ENCODE measurements at regions not wholly inside any gene's neighbourhood (a gene's known extent, or its start where the extent isn't known, plus 50 kb on each side); places are given as distances from the start of the nearest gene placed in this dataset.
A peak's percentile ranks its signal among the peaks of the same experiment; 100 is the strongest.
"Not testable (repeated sequence)": the region's sequence is repeated elsewhere in the genome, so short reads cannot be mapped to it uniquely, and the experiment has no call there.

GRCh38 chr12:46537387-46537955, 164.9 kb upstream of the SLC38A2 start:
- Mint-ChIP-seq H3K36me3 (ENCODE audit: low read depth) (peaks cover 5% of the 10 kb centered on the region), H3K27me3 (ENCODE audit: low read depth) (no peaks in the 10 kb centered on the region), H3K9me3 (ENCODE audit: low read depth) (peaks cover 6% of the 10 kb centered on the region), H3K27ac (ENCODE audit: unreplicated experiment) (peak overlapping the region; percentile 5), H3K4me1 (ENCODE audit: low read depth) (peaks cover 31% of the 10 kb centered on the region), H3K4me3 (ENCODE audit: unreplicated experiment) (no peak overlapping the region)
- TF ChIP-seq CTCF (IDR thresholded peaks at IDR 0.05) = no peak
- no peak for DNase-seq (ENCODE audit: low spot score)

GRCh38 chr12:46536316-46536715, 163.7 kb upstream of the SLC38A2 start:
- H3K27ac Mint-ChIP-seq (ENCODE audit: unreplicated experiment) = not testable (repeated sequence)

GRCh38 chr12:46535907-46536306, 163.3 kb upstream of the SLC38A2 start:
- DNase-seq (ENCODE audit: low spot score) = no peak
- no peak overlapping the region for H3K27ac Mint-ChIP-seq (ENCODE audit: unreplicated experiment)
- no peak overlapping the region for H3K4me3 Mint-ChIP-seq (ENCODE audit: unreplicated experiment)
- H3K4me1 Mint-ChIP-seq (ENCODE audit: low read depth) = peaks cover 31% of the 10 kb centered on the region
- peaks cover 3% of the 10 kb centered on the region for H3K36me3 Mint-ChIP-seq (ENCODE audit: low read depth)
- H3K27me3 Mint-ChIP-seq (ENCODE audit: low read depth) = no peaks in the 10 kb centered on the region
- no peak for TF ChIP-seq CTCF (IDR thresholded peaks at IDR 0.05)
- H3K9me3 Mint-ChIP-seq (ENCODE audit: low read depth) = peaks cover 6% of the 10 kb centered on the region

More at GRCh38 chr12:46536316-46536715, 163.7 kb upstream of the SLC38A2 start:
- H3K9me3 Mint-ChIP-seq (ENCODE audit: low read depth); H3K36me3 Mint-ChIP-seq (ENCODE audit: low read depth); H3K27me3 Mint-ChIP-seq (ENCODE audit: low read depth); DNase-seq (ENCODE audit: low spot score); H3K4me3 Mint-ChIP-seq (ENCODE audit: unreplicated experiment): not testable (repeated sequence)
- peaks cover 31% of the 10 kb centered on the region for H3K4me1 Mint-ChIP-seq (ENCODE audit: low read depth)

- Mint-ChIP-seq H3K4me1 (ENCODE audit: low read depth) (peaks cover 31% of the 10 kb centered on the region), H3K27me3 (ENCODE audit: low read depth) (no peaks in the 10 kb centered on the region), H3K9me3 (ENCODE audit: low read depth) (peaks cover 4% of the 10 kb centered on the region), H3K36me3 (ENCODE audit: low read depth) (peaks cover 3% of the 10 kb centered on the region), H3K4me3 (ENCODE audit: unreplicated experiment) (no peak overlapping the region), H3K27ac (ENCODE audit: unreplicated experiment) (no peak overlapping the region)
- no peak for DNase-seq (ENCODE audit: low spot score)
- no peak for TF ChIP-seq CTCF (IDR thresholded peaks at IDR 0.05)
Observed at GRCh38 chr12:46535376-46535775, 162.8 kb upstream of the SLC38A2 start.

- Mint-ChIP-seq H3K27me3 (ENCODE audit: low read depth) (no peaks in the 10 kb centered on the region), H3K4me1 (ENCODE audit: low read depth) (peaks cover 28% of the 10 kb centered on the region), H3K4me3 (ENCODE audit: unreplicated experiment) (no peak overlapping the region), H3K9me3 (ENCODE audit: low read depth) (peaks cover under 1% of the 10 kb centered on the region), H3K27ac (ENCODE audit: unreplicated experiment) (no peak overlapping the region), H3K36me3 (ENCODE audit: low read depth) (no peaks in the 10 kb centered on the region)
- no peak for DNase-seq (ENCODE audit: low spot score)
- TF ChIP-seq CTCF (IDR thresholded peaks at IDR 0.05) = no peak
Observed at GRCh38 chr12:46534327-46534840, 161.8 kb upstream of the SLC38A2 start.

- Mint-ChIP-seq H3K27ac (ENCODE audit: unreplicated experiment) (no peak overlapping the region), H3K27me3 (ENCODE audit: low read depth) (no peaks in the 10 kb centered on the region), H3K4me1 (ENCODE audit: low read depth) (peaks cover 22% of the 10 kb centered on the region), H3K4me3 (ENCODE audit: unreplicated experiment) (no peak overlapping the region), H3K9me3 (ENCODE audit: low read depth) (no peaks in the 10 kb centered on the region), H3K36me3 (ENCODE audit: low read depth) (no peaks in the 10 kb centered on the region)
- TF ChIP-seq CTCF (IDR thresholded peaks at IDR 0.05) = no peak
- DNase-seq (ENCODE audit: low spot score) = no peak
Observed at GRCh38 chr12:46533723-46534122, 161.2 kb upstream of the SLC38A2 start.

Data from chondrocyte (in vitro differentiated cells).